HG02571 (cell line): ENCODE measurements at regions not wholly inside any gene's neighbourhood (a gene's known extent, or its start where the extent isn't known, plus 50 kb on each side); places are given as distances from the start of the nearest gene placed in this dataset.
A peak's percentile ranks its signal among the peaks of the same experiment; 100 is the strongest.
"Not testable (repeated sequence)": the region's sequence is repeated elsewhere in the genome, so short reads cannot be mapped to it uniquely, and the experiment has no call there.

ENCODE experiments used
- ATAC-seq: cut with Tn5 transposase; IDR thresholded peaks from one replicate; pipeline ENCODE4 v1.9.1; 2021; ENCODE audit warnings: mild to moderate bottlenecking, moderate library complexity; ENCODE audit not compliant: unreplicated experiment

GRCh38 chrX:115840729-115841409 is 279.9 kb downstream of the PLS3 start:
- ATAC-seq = not testable (repeated sequence)

- not testable (repeated sequence) for ATAC-seq
These were observed 290.0 kb downstream of the PLS3 start for GRCh38 chrX:115850986-115851385.

DNA sequence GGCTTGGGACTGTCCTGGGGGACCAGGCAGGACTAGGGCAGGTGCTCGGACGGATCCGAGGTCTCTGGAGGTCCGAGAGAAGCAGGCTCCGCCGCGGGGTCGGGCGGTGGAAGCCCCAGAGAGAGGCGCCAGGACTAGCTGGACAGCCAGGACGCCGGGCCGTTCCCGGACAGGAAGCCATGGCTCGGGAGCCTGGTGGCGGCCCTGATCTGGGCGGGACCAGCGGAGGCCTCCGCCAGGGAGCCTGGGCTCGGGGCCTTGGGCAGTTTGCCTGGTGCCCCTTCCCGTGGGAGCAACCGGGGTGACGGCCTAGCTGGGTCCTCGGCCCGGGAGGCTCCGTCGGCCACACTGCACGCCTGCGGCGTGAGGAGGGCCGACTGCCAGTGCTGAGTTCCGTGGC is 292.3 kb downstream of the PLS3 start:
- ATAC-seq = not testable (repeated sequence)

DNA sequence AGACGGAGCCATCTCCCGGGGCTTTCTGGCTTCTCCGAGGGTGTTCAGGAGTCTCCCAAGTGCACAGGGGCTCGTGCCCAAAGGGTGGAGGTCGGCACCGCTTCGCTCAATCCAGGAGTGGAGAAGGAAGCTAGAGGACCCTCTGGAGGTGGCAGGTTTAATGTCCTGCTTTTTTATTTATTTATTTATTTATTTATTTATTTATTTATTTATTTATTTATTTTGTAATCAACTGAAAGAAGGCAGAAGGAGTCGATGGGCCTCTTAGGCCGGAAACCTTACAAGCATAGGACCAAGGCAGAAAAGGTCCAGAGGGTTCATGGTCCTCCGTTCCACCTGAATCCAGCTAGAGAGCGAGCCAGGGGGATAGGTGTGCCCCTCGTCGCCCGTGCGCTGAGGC is 289.4 kb upstream of the AGTR2 start:
- not testable (repeated sequence) for ATAC-seq

GRCh38 chrX:115884121-115884520 is 286.4 kb upstream of the AGTR2 start:
- not testable (repeated sequence) for ATAC-seq

DNA sequence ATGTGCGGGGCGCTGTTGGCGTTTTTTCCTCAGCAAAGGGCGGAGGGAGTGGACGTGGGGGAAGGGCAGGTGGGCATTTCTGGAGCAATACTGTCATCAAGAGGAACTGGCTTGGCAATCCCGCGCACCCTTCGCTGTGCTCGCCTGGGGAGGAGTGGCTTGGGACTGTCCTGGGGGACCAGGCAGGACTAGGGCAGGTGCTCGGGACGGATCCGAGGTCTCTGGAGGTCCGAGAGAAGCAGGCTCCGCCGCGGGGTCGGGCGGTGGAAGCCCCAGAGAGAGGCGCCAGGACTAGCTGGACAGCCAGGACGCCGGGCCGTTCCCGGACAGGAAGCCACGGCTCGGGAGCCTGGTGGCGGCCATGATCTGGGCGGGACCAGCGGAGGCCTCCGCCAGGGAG is 282.5 kb upstream of the AGTR2 start:
- ATAC-seq = not testable (repeated sequence)

DNA sequence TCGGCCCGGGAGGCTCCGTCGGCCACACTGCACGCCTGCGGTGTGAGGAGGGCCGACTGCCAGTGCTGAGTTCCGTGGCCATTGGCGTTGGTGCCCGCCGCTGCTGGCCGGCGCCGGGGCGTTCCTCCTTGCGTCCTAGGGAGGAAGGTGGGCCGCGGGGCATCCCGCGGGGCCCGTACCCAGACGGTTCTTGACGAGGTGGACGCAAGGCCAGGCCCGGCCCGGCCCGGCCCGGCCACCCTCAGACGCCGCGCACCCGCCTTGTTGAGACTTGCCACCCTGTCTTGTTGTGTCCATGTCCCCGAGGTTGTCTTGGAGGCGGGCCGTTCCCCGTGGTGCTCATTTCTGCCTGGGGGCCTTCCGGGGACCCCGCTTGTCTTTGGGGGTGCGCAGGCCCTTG is 282.0 kb upstream of the AGTR2 start:
- ATAC-seq = not testable (repeated sequence)

DNA sequence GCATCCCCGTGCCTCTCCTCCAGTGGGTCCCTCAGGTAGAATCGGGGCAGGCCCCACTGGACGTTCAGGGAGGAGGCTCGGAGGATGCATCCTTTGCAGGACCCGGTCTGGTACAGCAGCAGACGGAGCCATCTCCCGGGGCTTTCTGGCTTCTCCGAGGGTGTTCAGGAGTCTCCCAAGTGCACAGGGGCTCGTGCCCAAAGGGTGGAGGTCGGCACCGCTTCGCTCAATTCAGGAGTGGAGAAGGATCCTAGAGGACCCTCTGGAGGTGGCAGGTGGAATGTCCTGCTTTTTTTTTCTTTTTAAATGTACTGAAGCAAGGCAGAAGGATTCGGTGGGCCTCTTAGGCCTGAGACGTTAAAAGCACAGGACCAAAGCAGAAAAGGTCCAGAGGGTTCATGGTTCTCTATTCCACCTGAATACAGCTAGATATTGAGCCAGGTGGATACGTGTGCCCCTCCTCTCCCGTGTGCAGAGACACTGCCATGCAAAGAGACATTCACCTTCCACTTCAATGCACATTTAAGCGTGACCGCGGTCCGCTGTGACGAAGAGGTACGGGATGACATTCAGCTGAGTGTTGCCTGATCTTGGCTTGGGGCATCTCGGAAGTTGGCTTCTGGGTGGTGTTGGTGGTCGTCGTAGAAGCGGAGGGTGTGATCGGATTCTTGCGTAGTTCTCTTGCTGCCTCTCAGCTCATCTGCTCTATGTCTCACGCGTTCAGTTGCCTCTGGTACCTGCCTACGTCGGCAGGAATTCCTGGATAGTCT is 281.2 kb upstream of the AGTR2 start:
- no peak for ATAC-seq

GRCh38 chrX:115892056-115892708 is 278.4 kb upstream of the AGTR2 start:
- no peak for ATAC-seq

- peak; percentile 67 for ATAC-seq
These were observed 277.5 kb upstream of the AGTR2 start for GRCh38 chrX:115892787-115893671.

DNA sequence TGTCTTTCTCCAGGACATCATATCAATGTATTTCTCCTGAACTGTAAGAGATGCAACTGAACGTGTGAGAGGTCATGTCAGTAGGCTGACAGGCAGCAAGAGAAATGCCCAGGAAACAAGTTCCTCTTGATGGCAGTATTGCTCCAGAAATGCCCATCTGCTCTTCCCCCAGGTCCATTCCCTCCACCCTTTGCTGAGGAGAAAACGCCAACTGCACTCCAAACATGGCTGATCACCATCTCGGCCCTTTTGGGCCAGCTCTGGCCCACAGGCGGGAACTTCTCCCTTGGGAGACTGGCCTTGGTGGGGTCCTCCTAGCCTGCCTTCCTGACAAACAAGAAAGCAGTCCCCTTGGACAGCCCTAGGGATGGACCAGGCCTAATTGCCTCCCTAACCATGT is 276.5 kb upstream of the AGTR2 start:
- no peak for ATAC-seq

- ATAC-seq = no peak
These were observed 274.7 kb upstream of the AGTR2 start for GRCh38 chrX:115895678-115896329.

- no peak for ATAC-seq
These were observed 274.2 kb upstream of the AGTR2 start for GRCh38 chrX:115896362-115896761.

DNA sequence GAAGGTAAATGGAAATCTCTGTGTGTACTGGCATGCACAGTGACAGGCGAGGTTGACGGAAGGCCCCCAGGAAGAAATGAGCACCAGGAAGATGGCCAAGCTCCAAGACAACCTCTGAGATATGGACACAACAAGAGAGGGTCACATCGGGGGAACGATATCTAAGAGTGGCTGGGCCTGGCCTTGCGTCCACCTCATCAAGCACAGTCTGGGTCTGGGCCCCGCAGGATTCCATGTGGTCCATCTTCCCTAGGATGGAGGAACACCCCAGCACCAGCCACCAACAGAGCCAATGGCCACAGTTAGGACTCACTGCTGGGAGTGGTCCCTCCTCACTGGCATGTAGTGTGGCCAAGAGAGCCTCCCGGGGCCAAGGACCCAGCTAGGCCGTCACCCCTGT is 272.6 kb upstream of the AGTR2 start:
- ATAC-seq = no peak

DNA sequence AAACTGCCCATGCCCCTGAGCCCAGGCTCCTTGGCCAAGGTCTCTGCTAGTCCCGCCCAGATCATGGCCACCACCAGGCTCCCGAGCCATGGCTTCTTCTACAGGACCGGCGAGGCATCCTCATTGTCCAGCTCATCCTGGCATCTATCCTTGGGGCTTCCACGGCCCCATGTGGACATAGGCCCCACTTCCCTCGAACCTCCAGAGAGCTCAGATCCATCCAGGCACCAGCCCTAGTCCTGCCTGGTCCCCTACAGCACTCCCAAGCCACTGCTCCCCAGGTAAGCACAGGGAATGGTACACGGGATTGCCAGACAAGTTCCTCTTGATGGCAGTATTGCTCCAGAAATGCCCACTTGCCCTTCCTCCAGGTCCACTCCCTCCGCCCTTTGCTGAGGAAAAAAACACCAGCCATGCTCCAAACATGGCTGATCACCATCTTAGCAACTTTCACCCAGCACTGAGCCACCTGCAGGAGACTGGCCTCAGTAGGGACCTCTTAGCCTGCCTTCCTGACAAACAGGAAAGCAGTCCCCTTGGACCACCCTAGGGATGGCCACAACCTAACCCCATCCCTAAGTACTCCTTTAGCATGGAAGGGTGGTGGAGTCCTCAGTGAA is 272.1 kb upstream of the AGTR2 start:
- ATAC-seq = peak; percentile 77

GRCh38 chrX:115900425-115900824 is 270.1 kb upstream of the AGTR2 start:
- no peak for ATAC-seq

DNA sequence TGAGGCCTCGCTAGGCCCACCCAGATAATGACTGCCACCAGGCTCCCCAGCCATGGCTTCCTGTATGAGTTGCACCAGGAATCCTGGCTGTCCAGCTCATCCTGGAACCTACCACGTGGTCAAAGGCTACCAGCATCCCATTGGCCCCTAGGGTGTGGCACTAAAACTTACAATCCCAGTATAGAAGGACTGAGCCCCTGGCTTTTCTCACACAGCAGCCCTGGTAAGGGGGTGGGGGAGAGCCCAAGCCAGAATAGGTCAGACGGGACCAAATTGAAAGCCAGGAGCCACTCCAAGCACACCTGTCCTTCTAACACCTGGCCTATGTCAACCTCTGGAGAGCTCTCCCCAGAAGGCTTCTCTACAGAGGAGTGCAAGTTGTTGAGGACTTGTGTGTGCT is 269.3 kb upstream of the AGTR2 start:
- no peak for ATAC-seq

GRCh38 chrX:115902995-115903394 is 267.5 kb upstream of the AGTR2 start:
- no peak for ATAC-seq

DNA sequence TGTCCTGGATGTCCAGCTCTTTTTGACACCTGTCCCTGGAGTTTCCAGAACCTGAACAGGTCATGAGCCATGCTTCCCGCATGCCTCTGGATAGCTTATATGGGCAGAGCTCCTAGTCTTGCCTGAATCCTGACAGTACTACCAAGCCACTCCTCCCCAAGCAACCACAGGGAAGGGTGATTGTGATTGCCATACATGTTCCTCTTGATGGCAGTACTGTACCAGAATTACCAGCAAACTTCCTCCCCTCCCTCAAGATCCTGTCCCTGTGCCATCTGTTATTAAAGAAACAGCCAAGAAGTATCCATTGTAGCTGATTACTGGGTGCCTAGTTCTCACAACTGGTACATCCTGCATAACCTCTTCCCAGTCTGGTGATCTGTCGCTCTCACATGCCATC is 264.3 kb upstream of the AGTR2 start:
- no peak for ATAC-seq

GRCh38 chrX:115906881-115907280 is 263.7 kb upstream of the AGTR2 start:
- ATAC-seq = no peak
